Sigmoid colon (tissue), 4 donors: ENCODE measurements at regions not wholly inside any gene's neighbourhood (a gene's known extent, or its start where the extent isn't known, plus 50 kb on each side); places are given as distances from the start of the nearest gene placed in this dataset.

Source experiments
- EP300 ChIP-seq, 4 donors: sonication (generic); formaldehyde crosslinking; IDR thresholded peaks; one replicate each; pipeline ENCODE4 v1.6.1; 2017; ENCODE audit warnings: antibody characterized with exemption in 4 of 4
- POLR2A ChIP-seq, 2 donors: fragments of 450-650 bp; IDR thresholded peaks; one replicate each; pipeline ENCODE4 v1.6.1; 2016; ENCODE audit warnings: antibody characterized with exemption in 2 of 2, mild to moderate bottlenecking in 2 of 2, moderate library complexity in 2 of 2
- POLR2AphosphoS5 ChIP-seq, 4 donors: sonication (generic); formaldehyde crosslinking; IDR thresholded peaks; one replicate each; pipeline ENCODE4 v1.6.1; 2017; ENCODE audit warnings: antibody characterized with exemption in 4 of 4
- TF ChIP-seq, protein P1 (sequence below), 4 experiments: fragments of 450-650 bp in 3 of 4; fragments of 200-600 bp in 1 of 4; IDR thresholded peaks; one replicate each; pipeline ENCODE4 v1.5.1; 2016 to 2019; ENCODE audit warnings: antibody characterized with exemption in 4 of 4, mild to moderate bottlenecking in 3 of 4, moderate library complexity in 2 of 4

DNA sequence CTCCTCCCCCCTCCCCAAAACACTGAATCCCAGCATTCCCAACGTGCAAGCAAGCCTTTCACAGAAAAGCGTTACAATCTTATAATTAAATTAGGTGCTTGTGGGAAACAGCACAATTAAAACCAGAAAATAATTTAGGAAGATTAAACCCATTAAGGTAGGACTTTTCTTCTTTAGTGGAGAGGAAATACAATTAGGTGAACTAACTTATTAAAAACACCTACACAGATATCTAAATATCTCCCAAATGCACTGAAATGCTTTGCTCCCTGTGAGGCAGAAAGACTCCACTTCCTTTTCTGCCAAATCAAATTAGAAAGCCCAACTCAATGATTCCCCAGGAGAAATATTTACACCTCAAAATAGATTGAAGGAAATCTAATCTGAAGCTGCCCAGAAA, 60.9 kb upstream of the ETS2 start:
- TF ChIP-seq, protein P1, sequence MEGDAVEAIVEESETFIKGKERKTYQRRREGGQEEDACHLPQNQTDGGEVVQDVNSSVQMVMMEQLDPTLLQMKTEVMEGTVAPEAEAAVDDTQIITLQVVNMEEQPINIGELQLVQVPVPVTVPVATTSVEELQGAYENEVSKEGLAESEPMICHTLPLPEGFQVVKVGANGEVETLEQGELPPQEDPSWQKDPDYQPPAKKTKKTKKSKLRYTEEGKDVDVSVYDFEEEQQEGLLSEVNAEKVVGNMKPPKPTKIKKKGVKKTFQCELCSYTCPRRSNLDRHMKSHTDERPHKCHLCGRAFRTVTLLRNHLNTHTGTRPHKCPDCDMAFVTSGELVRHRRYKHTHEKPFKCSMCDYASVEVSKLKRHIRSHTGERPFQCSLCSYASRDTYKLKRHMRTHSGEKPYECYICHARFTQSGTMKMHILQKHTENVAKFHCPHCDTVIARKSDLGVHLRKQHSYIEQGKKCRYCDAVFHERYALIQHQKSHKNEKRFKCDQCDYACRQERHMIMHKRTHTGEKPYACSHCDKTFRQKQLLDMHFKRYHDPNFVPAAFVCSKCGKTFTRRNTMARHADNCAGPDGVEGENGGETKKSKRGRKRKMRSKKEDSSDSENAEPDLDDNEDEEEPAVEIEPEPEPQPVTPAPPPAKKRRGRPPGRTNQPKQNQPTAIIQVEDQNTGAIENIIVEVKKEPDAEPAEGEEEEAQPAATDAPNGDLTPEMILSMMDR (IDR thresholded peaks at IDR 0.05), result no peak
- TF ChIP-seq EP300 (IDR thresholded peaks at IDR 0.05) (no peak), POLR2A (IDR thresholded peaks at IDR 0.05) (no peak), POLR2AphosphoS5 (IDR thresholded peaks at IDR 0.05) (no peak)
